ENCODE measurements at regions not wholly inside any gene's neighbourhood (a gene's known extent, or its start where the extent isn't known, plus 50 kb on each side); places are given as distances from the start of the nearest gene placed in this dataset.

DNA sequence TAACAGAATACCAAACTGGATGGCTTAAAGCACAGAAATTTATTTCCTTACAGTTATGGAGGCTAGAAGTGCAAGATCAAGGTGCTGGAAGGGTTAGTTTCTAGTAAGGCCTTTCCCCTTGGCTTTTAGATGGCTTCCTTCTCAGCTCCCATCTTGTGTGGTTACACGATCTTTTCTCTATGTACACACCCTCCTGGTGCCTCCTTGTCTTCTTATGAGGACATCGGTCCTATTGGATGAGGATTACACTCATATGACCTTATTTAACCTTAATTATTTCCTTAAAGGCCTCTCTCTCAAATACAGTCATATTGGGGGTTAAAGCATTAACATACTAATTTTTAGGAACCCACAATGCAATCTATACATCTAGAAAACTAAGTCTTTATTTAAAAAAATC lies 787.9 kb upstream of the GALNTL6 start (continued):
- TF ChIP-seq, protein P1, sequence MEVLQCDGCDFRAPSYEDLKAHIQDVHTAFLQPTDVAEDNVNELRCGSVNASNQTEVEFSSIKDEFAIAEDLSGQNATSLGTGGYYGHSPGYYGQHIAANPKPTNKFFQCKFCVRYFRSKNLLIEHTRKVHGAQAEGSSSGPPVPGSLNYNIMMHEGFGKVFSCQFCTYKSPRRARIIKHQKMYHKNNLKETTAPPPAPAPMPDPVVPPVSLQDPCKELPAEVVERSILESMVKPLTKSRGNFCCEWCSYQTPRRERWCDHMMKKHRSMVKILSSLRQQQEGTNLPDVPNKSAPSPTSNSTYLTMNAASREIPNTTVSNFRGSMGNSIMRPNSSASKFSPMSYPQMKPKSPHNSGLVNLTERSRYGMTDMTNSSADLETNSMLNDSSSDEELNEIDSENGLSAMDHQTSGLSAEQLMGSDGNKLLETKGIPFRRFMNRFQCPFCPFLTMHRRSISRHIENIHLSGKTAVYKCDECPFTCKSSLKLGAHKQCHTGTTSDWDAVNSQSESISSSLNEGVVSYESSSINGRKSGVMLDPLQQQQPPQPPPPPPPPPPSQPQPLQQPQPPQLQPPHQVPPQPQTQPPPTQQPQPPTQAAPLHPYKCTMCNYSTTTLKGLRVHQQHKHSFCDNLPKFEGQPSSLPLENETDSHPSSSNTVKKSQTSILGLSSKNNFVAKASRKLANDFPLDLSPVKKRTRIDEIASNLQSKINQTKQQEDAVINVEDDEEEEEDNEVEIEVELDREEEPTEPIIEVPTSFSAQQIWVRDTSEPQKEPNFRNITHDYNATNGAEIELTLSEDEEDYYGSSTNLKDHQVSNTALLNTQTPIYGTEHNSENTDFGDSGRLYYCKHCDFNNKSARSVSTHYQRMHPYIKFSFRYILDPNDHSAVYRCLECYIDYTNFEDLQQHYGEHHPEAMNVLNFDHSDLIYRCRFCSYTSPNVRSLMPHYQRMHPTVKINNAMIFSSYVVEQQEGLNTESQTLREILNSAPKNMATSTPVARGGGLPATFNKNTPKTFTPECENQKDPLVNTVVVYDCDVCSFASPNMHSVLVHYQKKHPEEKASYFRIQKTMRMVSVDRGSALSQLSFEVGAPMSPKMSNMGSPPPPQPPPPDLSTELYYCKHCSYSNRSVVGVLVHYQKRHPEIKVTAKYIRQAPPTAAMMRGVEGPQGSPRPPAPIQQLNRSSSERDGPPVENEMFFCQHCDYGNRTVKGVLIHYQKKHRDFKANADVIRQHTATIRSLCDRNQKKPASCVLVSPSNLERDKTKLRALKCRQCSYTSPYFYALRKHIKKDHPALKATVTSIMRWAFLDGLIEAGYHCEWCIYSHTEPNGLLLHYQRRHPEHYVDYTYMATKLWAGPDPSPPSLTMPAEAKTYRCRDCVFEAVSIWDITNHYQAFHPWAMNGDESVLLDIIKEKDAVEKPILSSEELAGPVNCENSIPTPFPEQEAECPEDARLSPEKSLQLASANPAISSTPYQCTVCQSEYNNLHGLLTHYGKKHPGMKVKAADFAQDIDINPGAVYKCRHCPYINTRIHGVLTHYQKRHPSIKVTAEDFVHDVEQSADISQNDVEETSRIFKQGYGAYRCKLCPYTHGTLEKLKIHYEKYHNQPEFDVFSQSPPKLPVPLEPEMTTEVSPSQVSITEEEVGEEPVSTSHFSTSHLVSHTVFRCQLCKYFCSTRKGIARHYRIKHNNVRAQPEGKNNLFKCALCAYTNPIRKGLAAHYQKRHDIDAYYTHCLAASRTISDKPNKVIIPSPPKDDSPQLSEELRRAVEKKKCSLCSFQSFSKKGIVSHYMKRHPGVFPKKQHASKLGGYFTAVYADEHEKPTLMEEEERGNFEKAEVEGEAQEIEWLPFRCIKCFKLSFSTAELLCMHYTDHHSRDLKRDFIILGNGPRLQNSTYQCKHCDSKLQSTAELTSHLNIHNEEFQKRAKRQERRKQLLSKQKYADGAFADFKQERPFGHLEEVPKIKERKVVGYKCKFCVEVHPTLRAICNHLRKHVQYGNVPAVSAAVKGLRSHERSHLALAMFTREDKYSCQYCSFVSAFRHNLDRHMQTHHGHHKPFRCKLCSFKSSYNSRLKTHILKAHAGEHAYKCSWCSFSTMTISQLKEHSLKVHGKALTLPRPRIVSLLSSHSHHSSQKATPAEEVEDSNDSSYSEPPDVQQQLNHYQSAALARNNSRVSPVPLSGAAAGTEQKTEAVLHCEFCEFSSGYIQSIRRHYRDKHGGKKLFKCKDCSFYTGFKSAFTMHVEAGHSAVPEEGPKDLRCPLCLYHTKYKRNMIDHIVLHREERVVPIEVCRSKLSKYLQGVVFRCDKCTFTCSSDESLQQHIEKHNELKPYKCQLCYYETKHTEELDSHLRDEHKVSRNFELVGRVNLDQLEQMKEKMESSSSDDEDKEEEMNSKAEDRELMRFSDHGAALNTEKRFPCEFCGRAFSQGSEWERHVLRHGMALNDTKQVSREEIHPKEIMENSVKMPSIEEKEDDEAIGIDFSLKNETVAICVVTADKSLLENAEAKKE (CRISPR knock-in tag; IDR thresholded peaks at IDR 0.05), result no peak
- TF ChIP-seq, protein P2, sequence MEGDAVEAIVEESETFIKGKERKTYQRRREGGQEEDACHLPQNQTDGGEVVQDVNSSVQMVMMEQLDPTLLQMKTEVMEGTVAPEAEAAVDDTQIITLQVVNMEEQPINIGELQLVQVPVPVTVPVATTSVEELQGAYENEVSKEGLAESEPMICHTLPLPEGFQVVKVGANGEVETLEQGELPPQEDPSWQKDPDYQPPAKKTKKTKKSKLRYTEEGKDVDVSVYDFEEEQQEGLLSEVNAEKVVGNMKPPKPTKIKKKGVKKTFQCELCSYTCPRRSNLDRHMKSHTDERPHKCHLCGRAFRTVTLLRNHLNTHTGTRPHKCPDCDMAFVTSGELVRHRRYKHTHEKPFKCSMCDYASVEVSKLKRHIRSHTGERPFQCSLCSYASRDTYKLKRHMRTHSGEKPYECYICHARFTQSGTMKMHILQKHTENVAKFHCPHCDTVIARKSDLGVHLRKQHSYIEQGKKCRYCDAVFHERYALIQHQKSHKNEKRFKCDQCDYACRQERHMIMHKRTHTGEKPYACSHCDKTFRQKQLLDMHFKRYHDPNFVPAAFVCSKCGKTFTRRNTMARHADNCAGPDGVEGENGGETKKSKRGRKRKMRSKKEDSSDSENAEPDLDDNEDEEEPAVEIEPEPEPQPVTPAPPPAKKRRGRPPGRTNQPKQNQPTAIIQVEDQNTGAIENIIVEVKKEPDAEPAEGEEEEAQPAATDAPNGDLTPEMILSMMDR (conservative IDR thresholded peaks at IDR 0.05; ENCODE audit: low read depth in 2 of 2), result no peak
- TF ChIP-seq ZNF331 (CRISPR knock-in tag; IDR thresholded peaks at IDR 0.05; ENCODE audit: low read depth) (no peak), STAT1 (IDR thresholded peaks at IDR 0.05; ENCODE audit: unreplicated experiment) (no peak), NANOG (IDR thresholded peaks at IDR 0.05; ENCODE audit: borderline replicate concordance) (no peak), EZH2phosphoT487 (IDR thresholded peaks at IDR 0.05; ENCODE audit: unreplicated experiment) (no peak)
- TF ChIP-seq, protein P3, sequence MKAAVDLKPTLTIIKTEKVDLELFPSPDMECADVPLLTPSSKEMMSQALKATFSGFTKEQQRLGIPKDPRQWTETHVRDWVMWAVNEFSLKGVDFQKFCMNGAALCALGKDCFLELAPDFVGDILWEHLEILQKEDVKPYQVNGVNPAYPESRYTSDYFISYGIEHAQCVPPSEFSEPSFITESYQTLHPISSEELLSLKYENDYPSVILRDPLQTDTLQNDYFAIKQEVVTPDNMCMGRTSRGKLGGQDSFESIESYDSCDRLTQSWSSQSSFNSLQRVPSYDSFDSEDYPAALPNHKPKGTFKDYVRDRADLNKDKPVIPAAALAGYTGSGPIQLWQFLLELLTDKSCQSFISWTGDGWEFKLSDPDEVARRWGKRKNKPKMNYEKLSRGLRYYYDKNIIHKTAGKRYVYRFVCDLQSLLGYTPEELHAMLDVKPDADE (IDR thresholded peaks at IDR 0.05), result no peak

All from GM23338 (cell line).